Tibial artery (tissue), 4 donors: ENCODE measurements at regions not wholly inside any gene's neighbourhood (a gene's known extent, or its start where the extent isn't known, plus 50 kb on each side); places are given as distances from the start of the nearest gene placed in this dataset.

Experiments
- DNase-seq, 2 donors: peaks; one replicate each; pipeline ENCODE4 v3.0.0-alpha.2; 2019
- H3K27ac ChIP-seq, 2 donors: fragments of 200-600 bp; sonication (generic) in 1 of 2; 1 replicate in 1 of 2; 2 replicates in 1 of 2; pipeline ENCODE4 v1.5.1; 2018 to 2019; ENCODE audit warnings: mild to moderate bottlenecking in 1 of 2
- H3K27me3 ChIP-seq, 2 donors: fragments of 200-600 bp; sonication (generic) in 1 of 2; one replicate each; pipeline versions ENCODE4 v1.5.1 to v1.6.0; 2016 to 2019
- H3K36me3 ChIP-seq, 3 donors: fragments of 200-600 bp; sonication (generic) in 2 of 3; one replicate each; pipeline ENCODE4 v1.5.1; 2016 to 2019; ENCODE audit warnings: mild to moderate bottlenecking in 2 of 3
- H3K4me1 ChIP-seq, 4 donors: fragments of 200-600 bp; sonication (generic) in 2 of 4; 1 replicate in 3 of 4; 2 replicates in 1 of 4; pipeline ENCODE4 v1.5.1; 2016 to 2019
- H3K4me3 ChIP-seq, 2 donors: fragments of 200-600 bp; sonication (generic) in 1 of 2; 1 replicate in 1 of 2; 2 replicates in 1 of 2; pipeline ENCODE4 v1.5.1; 2018 to 2019; ENCODE audit warnings: mild to moderate bottlenecking in 2 of 2
- H3K9me3 ChIP-seq, 3 donors: fragments of 200-600 bp; sonication (generic) in 1 of 3; one replicate each; pipeline ENCODE4 v1.5.1; 2016 to 2019
- CTCF ChIP-seq, 2 experiments: fragments of 200-600 bp in 1 of 2; fragments of 450-650 bp in 1 of 2; IDR thresholded peaks; one replicate each; pipeline ENCODE4 v1.5.1; 2017 to 2019; ENCODE audit warnings: antibody characterized with exemption in 2 of 2, mild to moderate bottlenecking in 1 of 2, moderate library complexity in 1 of 2
- intact Hi-C: fragments of 100-400 bp; cut with DNase I; formaldehyde crosslinking; loops from one replicate; pipeline ENCODE4 v1.15.0; 2023; ENCODE audit warnings: low total_unique reads

GRCh38 chrX:39936886-39937770, 160.6 kb downstream of the BCOR start:
- Histone ChIP-seq H3K27me3 (no peaks in the 10 kb centered on the region), H3K27ac (no peak overlapping the region), H3K36me3 (no peaks in the 10 kb centered on the region), H3K9me3 (no peaks in the 10 kb centered on the region), H3K4me1 (no peaks in the 10 kb centered on the region), H3K4me3 (no peak overlapping the region)
- no peak for TF ChIP-seq CTCF (IDR thresholded peaks at IDR 0.05)
- DNase-seq, result no peak
- intact Hi-C loops, result no loop called here

GRCh38 chrX:39938466-39938865, 159.3 kb downstream of the BCOR start:
- no peak for TF ChIP-seq CTCF (IDR thresholded peaks at IDR 0.05)
- DNase-seq, result no peak
- Histone ChIP-seq H3K9me3 (peaks cover 0 to 4% (median 4%) of the 10 kb centered on the region in 3 donors), H3K4me1 (no peaks in the 10 kb centered on the region), H3K27ac (no peak overlapping the region), H3K36me3 (no peaks in the 10 kb centered on the region), H3K27me3 (no peaks in the 10 kb centered on the region), H3K4me3 (no peak overlapping the region)
- intact Hi-C loops, result no loop called here

GRCh38 chrX:39939678-39940077, 158.1 kb downstream of the BCOR start:
- Histone ChIP-seq H3K27ac (no peak overlapping the region), H3K4me1 (no peaks in the 10 kb centered on the region), H3K27me3 (no peaks in the 10 kb centered on the region), H3K36me3 (no peaks in the 10 kb centered on the region), H3K9me3 (peaks cover 0 to 9% (median 6%) of the 10 kb centered on the region in 3 donors), H3K4me3 (no peak overlapping the region)
- no peak for TF ChIP-seq CTCF (IDR thresholded peaks at IDR 0.05)
- DNase-seq, result no peak
- intact Hi-C loops, result no loop called here

GRCh38 chrX:39941332-39941920, 156.3 kb downstream of the BCOR start:
- Histone ChIP-seq H3K9me3 (peaks cover 0 to 9% (median 6%) of the 10 kb centered on the region in 3 donors), H3K36me3 (no peaks in the 10 kb centered on the region), H3K4me1 (no peaks in the 10 kb centered on the region), H3K4me3 (no peak overlapping the region), H3K27ac (no peak overlapping the region), H3K27me3 (no peaks in the 10 kb centered on the region)
- no peak for DNase-seq
- intact Hi-C loops, result no loop called here
- no peak for TF ChIP-seq CTCF (IDR thresholded peaks at IDR 0.05)

- Histone ChIP-seq H3K27me3 (no peaks in the 10 kb centered on the region), H3K4me3 (no peak overlapping the region), H3K9me3 (peaks cover 0 to 9% (median 6%) of the 10 kb centered on the region in 3 donors), H3K4me1 (no peaks in the 10 kb centered on the region), H3K27ac (no peak overlapping the region), H3K36me3 (no peaks in the 10 kb centered on the region)
- no peak for TF ChIP-seq CTCF (IDR thresholded peaks at IDR 0.05)
- intact Hi-C loops, result no loop called here
- no peak for DNase-seq
These were observed 153.3 kb downstream of the BCOR start for GRCh38 chrX:39944416-39944815.
